RWPE2 (cell line): ENCODE measurements at regions not wholly inside any gene's neighbourhood (a gene's known extent, or its start where the extent isn't known, plus 50 kb on each side); places are given as distances from the start of the nearest gene placed in this dataset.

Experiments
- ATAC-seq: fragments of 200-7000 bp; cut with Tn5 transposase; 3 replicates; pipeline ENCODE4 v1.9.1; 2021; ENCODE audit warnings: low read depth
- DNase-seq: peaks from one replicate; pipeline ENCODE4 v3.0.0-alpha.2; 2020; ENCODE audit warnings: low spot score
- H3K27ac ChIP-seq: fragments of 450-650 bp; 2 replicates; pipeline ENCODE4 v1.5.1; 2017; ENCODE audit warnings: mild to moderate bottlenecking; ENCODE audit not compliant: poor library complexity, severe bottlenecking
- H3K27me3 ChIP-seq: fragments of 250-450 bp; sonication (Bioruptor Pico); 2 replicates; pipeline ENCODE4 v1.5.1; 2021; ENCODE audit warnings: mild to moderate bottlenecking, moderate library complexity; ENCODE audit not compliant: insufficient read depth, poor library complexity, severe bottlenecking
- H3K36me3 ChIP-seq: fragments of 250-450 bp; sonication (Bioruptor Pico); 2 replicates; pipeline ENCODE4 v1.5.1; 2020; ENCODE audit warnings: low read depth, mild to moderate bottlenecking, moderate library complexity
- H3K4me1 ChIP-seq: fragments of 250-450 bp; sonication (Bioruptor Pico); 2 replicates; pipeline ENCODE4 v1.5.1; 2021; ENCODE audit warnings: mild to moderate bottlenecking, moderate library complexity; ENCODE audit not compliant: insufficient read depth, poor library complexity, severe bottlenecking
- H3K4me3 ChIP-seq: fragments of 250-450 bp; sonication (Bioruptor Pico); 2 replicates; pipeline ENCODE4 v1.5.1; 2021; ENCODE audit warnings: mild to moderate bottlenecking, moderate library complexity; ENCODE audit not compliant: severe bottlenecking
- H3K9me3 ChIP-seq: fragments of 250-450 bp; sonication (Bioruptor Pico); 2 replicates; pipeline ENCODE4 v1.5.1; 2021; ENCODE audit warnings: mild to moderate bottlenecking, moderate library complexity; ENCODE audit not compliant: severe bottlenecking
- CTCF ChIP-seq: fragments of 450-650 bp; IDR thresholded peaks from one replicate; pipeline ENCODE4 v1.5.1; 2017; ENCODE audit warnings: mild to moderate bottlenecking, moderate library complexity; ENCODE audit not compliant: poor library complexity, severe bottlenecking

- DNase-seq, result no peak
- TF ChIP-seq CTCF, result no peak
- Histone ChIP-seq H3K9me3 (no peaks in the 10 kb centered on the region), H3K27ac (no peak overlapping the region), H3K4me1 (no peaks in the 10 kb centered on the region), H3K27me3 (no peaks in the 10 kb centered on the region), H3K36me3 (no peaks in the 10 kb centered on the region), H3K4me3 (no peak overlapping the region)
- no peak for ATAC-seq
Observed at GRCh38 chr12:23424685-23425084, 524.8 kb downstream of the SOX5 start.

- Histone ChIP-seq H3K4me1 (no peaks in the 10 kb centered on the region), H3K27ac (no peak overlapping the region), H3K9me3 (no peaks in the 10 kb centered on the region), H3K27me3 (no peaks in the 10 kb centered on the region), H3K36me3 (no peaks in the 10 kb centered on the region), H3K4me3 (no peak overlapping the region)
- ATAC-seq (no peak), DNase-seq (no peak)
- no peak for TF ChIP-seq CTCF
Observed at GRCh38 chr12:23426328-23426727, 523.1 kb downstream of the SOX5 start.

- H3K4me3 ChIP-seq, result no peak overlapping the region
- no peaks in the 10 kb centered on the region for H3K36me3 ChIP-seq
- no peak for TF ChIP-seq CTCF
- no peaks in the 10 kb centered on the region for H3K9me3 ChIP-seq
- H3K27ac ChIP-seq, result no peak overlapping the region
- no peaks in the 10 kb centered on the region for H3K27me3 ChIP-seq
- no peaks in the 10 kb centered on the region for H3K4me1 ChIP-seq
- ATAC-seq (no peak), DNase-seq (no peak)
Observed at GRCh38 chr12:23428758-23429157, 520.7 kb downstream of the SOX5 start.

- H3K4me3 ChIP-seq, result no peak overlapping the region
- no peak for ATAC-seq
- TF ChIP-seq CTCF, result no peak
Observed at GRCh38 chr12:23431006-23431405, 518.5 kb downstream of the SOX5 start.

GRCh38 chr12:23433121-23433520, 516.3 kb downstream of the SOX5 start:
- Histone ChIP-seq H3K27me3 (no peaks in the 10 kb centered on the region), H3K27ac (no peak overlapping the region), H3K36me3 (no peaks in the 10 kb centered on the region), H3K4me1 (no peaks in the 10 kb centered on the region), H3K4me3 (no peak overlapping the region), H3K9me3 (no peaks in the 10 kb centered on the region)
- TF ChIP-seq CTCF, result no peak
- ATAC-seq, result no peak
- DNase-seq, result no peak

More at GRCh38 chr12:23431006-23431405, 518.5 kb downstream of the SOX5 start:
- no peak for DNase-seq
- no peaks in the 10 kb centered on the region for H3K9me3 ChIP-seq
- no peak overlapping the region for H3K27ac ChIP-seq
- no peaks in the 10 kb centered on the region for H3K36me3 ChIP-seq
- no peaks in the 10 kb centered on the region for H3K27me3 ChIP-seq
- no peaks in the 10 kb centered on the region for H3K4me1 ChIP-seq
